SIG-M5 treated with dmso at 0.1 percent for 504 hours (cell line): ENCODE measurements at regions not wholly inside any gene's neighbourhood (a gene's known extent, or its start where the extent isn't known, plus 50 kb on each side); places are given as distances from the start of the nearest gene placed in this dataset.
"Not testable (repeated sequence)": the region's sequence is repeated elsewhere in the genome, so short reads cannot be mapped to it uniquely, and the experiment has no call there.

Experiments used
- DNase-seq: peaks from one replicate; lab custom pipeline; 2025; ENCODE audit not compliant: unreplicated experiment; lab: John Stamatoyannopoulos, UW

DNA sequence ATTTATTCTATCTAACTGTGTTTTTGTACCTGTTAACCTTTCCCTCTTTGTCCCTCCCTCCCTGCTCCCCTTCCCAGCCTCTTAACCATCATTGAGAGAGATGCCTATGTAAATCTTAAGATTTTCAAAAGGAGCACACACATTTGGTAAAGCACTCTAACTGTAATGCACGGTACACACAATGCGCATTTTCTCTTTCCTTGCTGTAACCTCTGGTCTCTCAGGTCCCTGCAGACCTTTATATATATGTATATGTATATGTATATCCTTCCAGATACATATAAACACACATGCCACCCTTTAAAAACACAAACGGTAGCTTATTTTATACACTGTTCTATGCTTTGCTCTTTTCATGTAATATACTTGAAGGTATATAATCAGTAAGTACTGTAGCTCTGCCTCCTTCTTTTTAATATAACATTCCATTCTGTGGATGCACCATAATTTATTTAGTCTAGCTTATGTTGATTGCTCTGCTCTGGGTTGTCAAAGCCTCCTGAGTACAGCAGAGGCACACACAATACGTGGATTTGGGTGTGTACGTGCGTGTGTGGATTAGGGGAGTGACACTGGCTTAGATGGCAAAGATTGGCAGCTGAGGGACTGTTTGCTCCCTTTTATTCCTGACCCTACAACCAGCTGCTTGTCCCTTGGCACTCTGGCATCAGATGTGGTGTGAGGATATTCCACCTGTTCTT lies 118.4 kb upstream of the PTPN20 start:
- not testable (repeated sequence) for DNase-seq

DNA sequence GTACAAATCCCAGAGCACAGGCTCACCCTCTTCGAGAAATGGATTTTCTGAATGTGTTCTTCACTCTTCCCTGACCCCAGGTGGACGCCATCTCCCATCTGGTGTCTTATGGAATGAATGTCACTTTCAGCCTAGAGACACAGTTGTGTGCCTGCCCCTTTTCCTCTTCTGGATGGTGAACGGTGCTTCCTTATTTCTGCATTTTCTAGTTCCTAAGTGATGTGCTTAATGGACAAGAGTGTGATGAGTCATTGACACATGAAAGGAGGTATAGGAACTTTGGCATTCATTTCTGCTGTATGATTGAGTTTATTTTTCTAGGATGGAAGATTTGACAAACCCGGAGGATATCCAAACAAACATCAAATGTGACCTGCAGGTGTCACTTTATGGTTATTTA lies 114.9 kb upstream of the PTPN20 start:
- not testable (repeated sequence) for DNase-seq

DNA sequence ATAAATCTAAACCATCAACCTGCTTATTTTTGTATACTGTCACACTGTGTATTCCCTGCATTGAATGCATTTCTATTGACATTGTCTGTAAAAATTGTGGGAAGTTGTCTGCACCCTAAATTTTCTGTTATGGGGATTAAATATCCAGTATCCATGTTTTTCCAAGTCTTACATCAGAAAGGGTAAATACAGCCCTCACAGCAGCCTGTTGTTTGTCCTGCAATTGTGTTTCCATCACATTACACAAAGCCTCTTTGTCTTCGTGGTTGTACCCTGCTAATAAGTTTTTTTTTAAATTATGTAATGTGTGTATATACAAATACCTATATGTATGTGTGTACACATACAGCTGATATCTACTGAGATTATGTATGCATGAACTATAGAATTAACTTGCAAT lies 109.2 kb upstream of the PTPN20 start:
- DNase-seq = not testable (repeated sequence)

DNA sequence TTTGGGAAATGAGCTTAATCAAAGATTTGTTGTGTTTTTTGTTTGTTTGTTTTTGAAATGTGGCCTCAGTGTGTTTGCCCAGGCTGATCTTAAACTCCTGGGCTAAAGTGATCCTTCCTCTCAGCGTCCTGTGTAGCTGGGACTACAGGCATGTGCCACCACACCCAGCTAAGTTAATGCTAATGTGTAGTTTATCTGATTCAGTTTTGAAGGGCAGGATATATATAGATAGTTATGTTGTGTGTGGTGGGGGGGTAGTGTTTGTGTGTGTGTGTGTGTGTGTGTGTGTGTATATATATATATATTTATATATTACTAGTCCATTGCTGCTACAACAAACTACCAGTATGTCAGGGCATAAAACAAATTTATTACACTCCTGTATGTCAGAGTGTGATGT lies 108.1 kb upstream of the PTPN20 start:
- not testable (repeated sequence) for DNase-seq

DNA sequence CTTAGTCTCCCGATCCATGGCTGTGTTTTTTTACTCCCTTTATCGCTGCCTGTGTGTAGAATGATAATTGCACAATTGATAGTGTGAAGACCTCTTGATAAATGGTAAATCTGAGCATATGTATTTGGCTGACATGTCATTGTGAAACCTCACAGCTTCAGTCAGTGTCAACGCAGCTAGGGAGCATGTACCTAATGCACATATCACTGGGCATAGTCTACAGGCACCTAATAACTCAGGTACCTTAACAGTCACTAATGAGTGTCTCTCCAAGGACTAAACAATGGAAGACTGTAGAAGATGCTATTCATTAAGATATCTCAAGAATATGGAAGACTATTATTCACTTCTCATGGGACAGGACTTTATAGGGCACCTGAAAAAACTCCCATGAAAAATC lies 101.0 kb upstream of the PTPN20 start:
- DNase-seq = not testable (repeated sequence)

DNA sequence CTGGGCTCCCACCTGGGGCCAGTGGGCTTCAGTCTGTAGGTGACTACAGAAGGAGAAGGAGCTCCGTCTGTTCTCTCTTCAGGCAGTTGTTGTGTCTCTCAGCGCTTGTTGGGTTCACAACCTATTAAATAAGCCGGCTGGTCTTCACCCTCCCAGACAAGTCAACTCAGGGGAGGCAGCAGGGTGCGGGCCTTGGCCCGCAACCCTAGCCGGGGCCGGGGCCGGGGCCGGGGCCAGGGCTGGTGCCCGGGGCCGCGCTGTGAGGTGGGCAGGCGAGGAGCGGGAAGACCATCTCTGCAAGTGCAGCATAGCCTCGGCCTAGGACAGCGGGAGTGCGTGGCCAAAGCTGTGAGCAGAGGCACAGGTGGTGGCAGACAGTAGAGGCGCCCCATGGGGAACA lies 95.1 kb upstream of the PTPN20 start:
- not testable (repeated sequence) for DNase-seq

DNA sequence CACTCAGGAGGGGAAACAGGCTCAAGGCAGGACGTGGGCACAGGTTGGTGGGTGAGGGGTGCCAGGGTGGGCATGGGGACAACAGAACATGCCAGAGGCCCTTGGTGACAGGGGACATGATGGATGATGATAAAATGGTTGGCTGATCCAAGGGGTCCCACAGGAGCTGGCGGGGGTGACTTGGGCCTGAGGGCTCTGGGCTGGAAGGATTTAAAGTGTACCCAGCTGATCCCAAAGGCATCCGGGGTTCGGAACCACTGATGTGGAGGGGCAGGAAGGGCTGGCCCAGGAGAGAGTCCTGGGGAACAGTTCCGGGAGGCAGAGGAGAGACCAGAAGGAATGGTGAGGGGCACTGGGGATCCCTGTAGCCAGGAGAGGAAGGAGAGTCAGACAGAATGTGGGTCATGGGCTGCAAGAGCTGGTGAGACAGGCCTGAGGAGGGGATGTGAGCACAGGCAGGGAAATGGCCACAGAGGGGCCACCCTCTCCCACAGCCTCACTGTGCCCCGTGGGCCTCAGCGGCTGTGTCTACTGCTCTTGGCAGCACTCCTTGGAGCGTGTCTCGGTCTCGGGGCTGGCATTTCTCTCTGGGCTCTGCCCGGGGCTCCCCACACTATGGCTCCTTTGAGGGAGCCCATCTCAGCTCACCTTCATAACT lies 70.7 kb upstream of the PTPN20 start:
- not testable (repeated sequence) for DNase-seq

DNA sequence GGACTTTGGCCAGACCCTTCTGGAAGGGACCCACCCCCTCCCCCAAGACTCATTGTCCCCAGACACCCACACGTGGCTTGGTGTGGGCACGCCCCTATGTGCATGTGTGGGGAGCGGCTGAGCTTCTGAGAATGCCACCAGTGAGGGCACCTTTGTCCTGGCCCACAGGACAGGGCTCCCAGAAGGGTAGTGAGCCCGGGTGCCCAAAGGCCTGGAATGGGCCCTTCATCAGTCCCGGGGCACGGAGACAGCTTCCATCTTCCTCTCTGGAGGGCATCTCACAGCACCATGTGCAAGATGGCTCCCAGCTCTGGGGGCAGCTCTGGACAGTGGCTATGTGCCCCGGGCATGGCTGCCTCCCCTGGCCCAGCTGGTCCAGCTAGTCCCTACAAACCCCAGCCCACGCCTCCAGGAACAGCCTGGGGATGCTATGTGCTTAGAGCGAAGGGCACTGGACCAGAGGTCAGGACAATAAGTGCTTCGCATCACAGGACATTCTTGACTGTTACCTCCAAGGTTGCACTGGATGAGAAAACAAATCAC lies 70.1 kb upstream of the PTPN20 start:
- DNase-seq = not testable (repeated sequence)

DNA sequence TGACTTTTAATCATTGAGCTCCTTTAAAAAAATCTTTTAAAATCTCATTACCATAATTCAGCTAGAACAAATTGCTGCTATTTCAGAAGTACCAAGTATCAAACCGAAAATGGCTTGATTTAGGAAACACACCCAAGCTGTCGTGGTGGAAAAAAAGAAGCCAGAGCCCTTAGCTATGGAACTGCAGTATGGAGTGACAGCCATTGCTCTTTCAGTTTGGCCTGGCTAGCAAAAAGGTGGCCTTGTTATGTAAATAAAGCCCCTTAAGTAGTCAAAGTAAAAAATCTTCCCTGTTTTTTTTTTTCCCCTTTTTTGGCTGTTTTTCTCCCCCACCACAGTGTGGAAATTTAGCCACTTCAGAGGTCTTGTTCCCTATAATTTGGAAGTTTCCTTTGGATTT lies 66.0 kb upstream of the PTPN20 start:
- not testable (repeated sequence) for DNase-seq

DNA sequence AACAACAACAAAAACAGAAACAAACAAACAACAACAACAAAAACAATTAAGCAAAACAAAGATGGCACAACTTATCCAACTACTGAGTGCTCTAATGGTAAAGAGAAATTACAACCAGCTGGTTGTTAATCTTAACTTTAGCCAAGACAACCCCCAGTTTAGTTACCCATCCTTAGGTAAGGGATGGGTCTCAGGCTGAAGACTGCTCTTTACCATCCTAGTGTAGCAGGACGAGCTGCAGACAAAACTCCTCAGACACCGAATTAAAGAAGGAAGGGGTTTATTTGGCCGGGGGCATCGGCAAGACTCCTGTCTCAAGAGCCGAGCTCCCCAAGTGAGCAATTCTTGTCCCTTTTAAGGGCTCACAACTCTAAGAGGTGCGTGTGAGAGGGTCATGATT lies 65.6 kb upstream of the PTPN20 start:
- DNase-seq = not testable (repeated sequence)

DNA sequence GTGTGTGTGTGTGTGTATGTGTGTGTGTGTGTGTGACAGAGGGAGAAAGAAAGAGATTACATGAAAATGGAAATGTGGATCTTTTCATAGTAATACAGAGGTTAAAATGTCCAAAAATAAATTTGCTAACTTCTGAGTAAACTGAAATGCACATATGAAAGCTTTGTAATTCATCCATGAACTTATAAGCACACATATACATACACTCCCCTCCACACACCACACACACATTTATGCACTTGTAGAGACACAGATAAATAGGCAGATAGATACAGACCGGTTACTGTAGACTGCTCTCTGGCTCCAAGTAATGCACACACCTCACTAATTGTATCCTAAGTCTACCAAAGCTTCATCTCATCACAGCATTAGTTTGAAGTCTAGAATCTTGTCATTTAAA lies 50.5 kb upstream of the PTPN20 start:
- DNase-seq = not testable (repeated sequence)
